ENCODE measurements at regions not wholly inside any gene's neighbourhood (a gene's known extent, or its start where the extent isn't known, plus 50 kb on each side); places are given as distances from the start of the nearest gene placed in this dataset.

DNA sequence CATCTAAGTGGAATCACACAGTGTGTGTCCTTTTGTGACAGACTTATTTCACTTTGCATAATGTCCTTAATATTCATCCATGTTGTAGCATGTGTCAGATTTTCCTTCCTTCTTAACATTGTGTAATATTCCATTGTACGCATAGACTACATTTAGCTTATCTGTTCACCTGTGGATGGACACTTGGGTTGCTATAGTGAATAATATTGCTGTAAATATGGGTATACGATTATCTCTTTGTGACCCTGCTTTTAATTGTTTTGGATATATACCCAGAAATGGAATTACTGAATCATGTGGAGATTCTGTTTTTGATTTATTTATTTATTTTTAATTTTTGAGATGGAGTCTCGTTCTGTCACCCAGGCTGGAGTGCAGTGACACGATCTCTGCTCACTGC, 63.0 kb upstream of the ATP5PO start:
- TF ChIP-seq POLR2A (IDR thresholded peaks at IDR 0.05): no peak
- TF ChIP-seq, protein P1, sequence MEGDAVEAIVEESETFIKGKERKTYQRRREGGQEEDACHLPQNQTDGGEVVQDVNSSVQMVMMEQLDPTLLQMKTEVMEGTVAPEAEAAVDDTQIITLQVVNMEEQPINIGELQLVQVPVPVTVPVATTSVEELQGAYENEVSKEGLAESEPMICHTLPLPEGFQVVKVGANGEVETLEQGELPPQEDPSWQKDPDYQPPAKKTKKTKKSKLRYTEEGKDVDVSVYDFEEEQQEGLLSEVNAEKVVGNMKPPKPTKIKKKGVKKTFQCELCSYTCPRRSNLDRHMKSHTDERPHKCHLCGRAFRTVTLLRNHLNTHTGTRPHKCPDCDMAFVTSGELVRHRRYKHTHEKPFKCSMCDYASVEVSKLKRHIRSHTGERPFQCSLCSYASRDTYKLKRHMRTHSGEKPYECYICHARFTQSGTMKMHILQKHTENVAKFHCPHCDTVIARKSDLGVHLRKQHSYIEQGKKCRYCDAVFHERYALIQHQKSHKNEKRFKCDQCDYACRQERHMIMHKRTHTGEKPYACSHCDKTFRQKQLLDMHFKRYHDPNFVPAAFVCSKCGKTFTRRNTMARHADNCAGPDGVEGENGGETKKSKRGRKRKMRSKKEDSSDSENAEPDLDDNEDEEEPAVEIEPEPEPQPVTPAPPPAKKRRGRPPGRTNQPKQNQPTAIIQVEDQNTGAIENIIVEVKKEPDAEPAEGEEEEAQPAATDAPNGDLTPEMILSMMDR (IDR thresholded peaks at IDR 0.05): no peak

Measured in esophagus squamous epithelium (tissue), 4 donors.